AG04449 (cell line): ENCODE measurements at regions not wholly inside any gene's neighbourhood (a gene's known extent, or its start where the extent isn't known, plus 50 kb on each side); places are given as distances from the start of the nearest gene placed in this dataset.
"Not testable (repeated sequence)": the region's sequence is repeated elsewhere in the genome, so short reads cannot be mapped to it uniquely, and the experiment has no call there.

Experiments used
- CTCF ChIA-PET: fragments of 350-600 bp; formaldehyde crosslinking; extraction: SDS; loops from one replicate; lab custom pipeline; 2021; ENCODE audit warnings: antibody characterized with exemption; lab: Yijun Ruan, JAX
- POLR2A ChIA-PET: fragments of 400-600, 350-600 bp; formaldehyde crosslinking; extraction: SDS; loops from one replicate; lab custom pipeline; 2020; ENCODE audit warnings: antibody characterized with exemption, inconsistent platforms; lab: Yijun Ruan, JAX
- DNase-seq: peaks from one replicate; pipeline ENCODE4 v3.0.0-alpha.2; 2010; ENCODE audit warnings: low read depth, low spot score
- H3K4me3 ChIP-seq: 2 replicates; pipeline ENCODE4 v1.5.1; 2011; ENCODE audit warnings: low read depth, mild to moderate bottlenecking, control low read depth, low read length
- TF ChIP-seq, protein P1 (sequence below): IDR thresholded peaks from one replicate; pipeline ENCODE4 v1.5.1; 2011; ENCODE audit warnings: mild to moderate bottlenecking, moderate library complexity, low read length, control low read depth, inconsistent platforms; ENCODE audit not compliant: insufficient read depth; ENCODE audit errors: missing control alignments

DNA sequence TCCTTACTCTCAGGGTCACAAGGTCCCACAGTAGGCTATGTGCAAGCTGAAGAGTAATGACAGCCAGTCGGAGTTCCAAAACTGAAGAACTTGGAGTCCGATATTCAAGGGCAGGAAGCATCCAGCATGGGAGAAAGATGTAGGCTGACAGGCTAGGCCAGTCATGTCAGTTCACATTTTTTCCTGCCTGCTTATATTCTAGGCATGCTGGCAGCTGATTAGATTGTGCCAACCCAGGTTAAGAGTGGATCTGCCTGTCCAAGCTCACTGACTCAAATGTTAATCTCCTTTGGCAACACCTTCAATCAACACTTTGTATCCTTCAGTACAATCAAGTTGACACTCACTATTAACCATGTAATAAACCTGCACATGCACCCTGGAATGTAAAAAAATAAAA is 960.9 kb upstream of the HS3ST1 start:
- no peak for DNase-seq
- no peak overlapping the region for H3K4me3 ChIP-seq
- POLR2A ChIA-PET = no interaction called here
- TF ChIP-seq, protein P1, sequence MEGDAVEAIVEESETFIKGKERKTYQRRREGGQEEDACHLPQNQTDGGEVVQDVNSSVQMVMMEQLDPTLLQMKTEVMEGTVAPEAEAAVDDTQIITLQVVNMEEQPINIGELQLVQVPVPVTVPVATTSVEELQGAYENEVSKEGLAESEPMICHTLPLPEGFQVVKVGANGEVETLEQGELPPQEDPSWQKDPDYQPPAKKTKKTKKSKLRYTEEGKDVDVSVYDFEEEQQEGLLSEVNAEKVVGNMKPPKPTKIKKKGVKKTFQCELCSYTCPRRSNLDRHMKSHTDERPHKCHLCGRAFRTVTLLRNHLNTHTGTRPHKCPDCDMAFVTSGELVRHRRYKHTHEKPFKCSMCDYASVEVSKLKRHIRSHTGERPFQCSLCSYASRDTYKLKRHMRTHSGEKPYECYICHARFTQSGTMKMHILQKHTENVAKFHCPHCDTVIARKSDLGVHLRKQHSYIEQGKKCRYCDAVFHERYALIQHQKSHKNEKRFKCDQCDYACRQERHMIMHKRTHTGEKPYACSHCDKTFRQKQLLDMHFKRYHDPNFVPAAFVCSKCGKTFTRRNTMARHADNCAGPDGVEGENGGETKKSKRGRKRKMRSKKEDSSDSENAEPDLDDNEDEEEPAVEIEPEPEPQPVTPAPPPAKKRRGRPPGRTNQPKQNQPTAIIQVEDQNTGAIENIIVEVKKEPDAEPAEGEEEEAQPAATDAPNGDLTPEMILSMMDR = no peak
- CTCF ChIA-PET = no interaction called here

DNA sequence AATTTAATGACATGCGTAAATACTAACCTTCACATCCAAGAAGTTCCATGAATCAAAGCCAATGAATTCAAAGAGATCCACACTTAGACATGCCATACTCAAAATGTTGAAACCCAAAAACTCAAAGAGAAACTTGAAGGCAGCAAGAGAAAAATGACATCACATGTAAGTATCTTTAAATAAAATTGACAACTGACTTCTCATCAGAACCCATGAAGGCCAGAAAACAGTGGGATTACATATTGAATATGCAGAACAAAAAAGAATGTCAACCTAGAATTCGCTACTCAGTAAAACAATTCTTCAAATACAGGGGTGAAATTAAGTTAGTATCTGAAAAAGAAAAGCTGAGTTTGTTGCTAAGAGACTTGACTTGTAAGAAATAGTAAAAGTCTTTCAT is 953.9 kb upstream of the HS3ST1 start:
- CTCF ChIA-PET = no interaction called here
- POLR2A ChIA-PET = no interaction called here
- no peak for DNase-seq
- TF ChIP-seq, protein P1 = no peak
- no peak overlapping the region for H3K4me3 ChIP-seq

DNA sequence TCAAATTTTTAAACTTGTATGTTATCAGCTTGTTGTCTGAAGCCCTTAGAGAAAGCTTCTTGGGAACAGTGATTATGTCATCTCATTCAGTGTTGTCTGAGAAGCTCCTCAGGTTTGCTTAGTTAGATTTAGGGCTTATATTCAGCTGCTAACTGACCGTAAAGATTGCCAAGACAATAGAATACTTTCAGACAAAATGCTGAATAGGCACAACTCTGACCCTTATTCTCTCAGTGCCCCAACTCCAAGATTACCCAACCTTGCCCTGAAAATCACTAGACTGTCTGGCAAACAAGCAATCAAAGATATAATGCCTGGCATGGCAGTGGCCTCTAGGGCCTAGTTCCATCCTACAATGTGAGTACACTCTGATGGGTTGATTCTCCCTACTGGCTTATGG is 950.5 kb upstream of the HS3ST1 start:
- TF ChIP-seq, protein P1 = no peak
- no peak for DNase-seq
- no peak overlapping the region for H3K4me3 ChIP-seq
- ChIA-PET POLR2A (no interaction called here), CTCF (no interaction called here)

DNA sequence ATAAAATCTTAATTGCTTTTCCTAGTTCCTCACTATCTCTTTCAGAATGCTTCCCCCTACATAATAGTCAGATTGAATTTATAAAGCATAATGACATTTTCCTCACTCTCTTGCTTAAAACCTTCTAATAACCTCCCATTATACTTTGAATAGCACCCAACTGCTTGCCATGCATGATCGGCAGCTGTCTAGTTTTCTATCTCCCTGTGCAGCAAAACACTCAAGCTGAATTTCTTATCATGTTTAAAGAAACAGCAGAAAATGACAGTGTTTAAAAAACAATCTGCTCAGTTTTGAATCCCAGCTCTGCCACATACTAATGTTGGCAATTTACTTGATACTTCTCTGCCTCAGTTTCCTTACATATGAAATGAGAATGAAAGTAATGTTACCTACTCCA is 947.1 kb upstream of the HS3ST1 start:
- TF ChIP-seq, protein P1 = no peak
- CTCF ChIA-PET = no interaction called here
- H3K4me3 ChIP-seq = no peak overlapping the region
- no peak for DNase-seq
- POLR2A ChIA-PET = no interaction called here

DNA sequence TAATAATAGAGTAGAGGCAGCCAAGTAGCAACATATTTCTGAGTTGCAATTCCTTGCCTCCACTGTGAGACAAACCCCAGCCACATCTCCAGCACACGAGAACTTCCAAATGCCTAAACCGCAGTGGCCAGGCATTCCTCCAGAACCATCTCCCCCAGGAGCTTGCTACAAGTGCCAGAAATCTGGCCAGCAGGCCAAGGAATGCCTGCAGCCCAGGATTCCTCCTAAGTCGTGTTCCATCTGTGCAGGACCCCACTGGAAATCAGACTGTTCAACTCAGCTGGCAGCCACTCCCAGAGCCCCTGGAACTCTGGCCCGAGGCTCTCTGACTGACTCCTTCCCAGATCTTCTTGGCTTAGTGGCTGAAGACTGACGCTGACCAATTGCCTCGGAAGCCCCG is 937.2 kb upstream of the HS3ST1 start:
- DNase-seq, POLR2A ChIA-PET, H3K4me3 ChIP-seq, CTCF ChIA-PET: not testable (repeated sequence)

DNA sequence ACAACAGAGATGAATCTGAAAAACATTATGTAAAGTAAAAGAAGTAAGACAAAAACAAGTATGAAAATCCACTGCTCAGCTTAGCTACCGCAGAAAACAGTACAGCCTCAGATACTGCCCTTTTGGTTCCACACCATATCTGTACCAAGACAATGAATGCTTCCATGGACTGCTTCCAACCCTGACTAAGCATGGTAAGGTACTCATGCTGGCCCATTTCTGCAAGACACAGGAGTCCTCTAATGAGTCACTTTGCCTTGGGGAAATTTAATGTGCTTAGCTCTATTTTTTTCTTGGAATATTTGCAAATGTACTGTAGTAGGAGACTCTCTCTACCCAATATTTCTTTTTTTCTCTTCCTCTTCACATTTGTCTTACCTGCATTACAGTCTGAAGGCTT is 931.7 kb upstream of the HS3ST1 start:
- H3K4me3 ChIP-seq = no peak overlapping the region
- CTCF ChIA-PET = no interaction called here
- POLR2A ChIA-PET = no interaction called here
- TF ChIP-seq, protein P1 = no peak
- no peak for DNase-seq

DNA sequence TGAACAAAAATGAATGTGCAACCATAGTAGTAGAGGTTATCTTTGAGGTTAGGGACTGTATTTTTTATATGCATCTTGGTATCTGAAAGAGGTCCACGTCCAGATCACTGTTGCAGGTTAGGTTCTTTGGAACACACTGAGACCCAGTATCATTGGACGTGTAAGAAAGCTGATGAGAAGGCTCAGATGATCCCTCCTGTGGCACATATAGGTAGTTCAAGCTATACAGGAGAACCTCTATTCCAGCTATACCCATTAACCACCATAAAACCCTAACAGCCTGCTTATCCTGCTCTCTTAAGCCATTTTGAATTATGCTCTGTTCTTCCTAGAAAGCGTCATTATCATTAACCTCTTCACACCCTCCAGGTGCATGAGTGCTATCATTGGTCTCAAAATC is 930.7 kb upstream of the HS3ST1 start:
- no peak overlapping the region for H3K4me3 ChIP-seq
- TF ChIP-seq, protein P1 = no peak
- no peak for DNase-seq
- CTCF ChIA-PET = no interaction called here
- POLR2A ChIA-PET = no interaction called here

DNA sequence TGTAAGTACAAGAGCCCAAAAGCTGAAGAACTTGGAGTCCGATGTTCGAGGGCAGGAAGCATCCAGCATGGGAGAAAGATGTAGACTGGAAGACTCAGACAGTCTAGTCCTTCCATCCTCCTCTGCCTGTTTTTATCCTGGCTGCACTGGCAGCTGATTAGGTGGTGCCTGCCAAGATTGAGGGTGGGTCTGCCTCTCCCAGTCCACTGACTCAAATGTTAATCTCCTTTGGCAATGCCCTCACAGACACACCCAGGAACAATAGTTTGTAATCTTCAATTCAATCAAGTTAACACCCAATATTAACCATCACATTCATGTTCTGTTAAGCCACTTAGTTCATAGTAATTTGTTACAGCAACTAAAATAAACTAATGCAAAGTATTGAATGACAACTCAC is 904.4 kb upstream of the HS3ST1 start:
- H3K4me3 ChIP-seq, POLR2A ChIA-PET, DNase-seq, CTCF ChIA-PET: not testable (repeated sequence)
